Liver (tissue), 3 donors: ENCODE measurements at regions not wholly inside any gene's neighbourhood (a gene's known extent, or its start where the extent isn't known, plus 50 kb on each side); places are given as distances from the start of the nearest gene placed in this dataset.

Experiments used
- EGR1 ChIP-seq, 2 donors: IDR thresholded peaks; 2 replicates each; pipeline ENCODE4 v1.6.1; 2016 to 2018; ENCODE audit warnings: antibody characterized with exemption in 2 of 2, low read depth in 2 of 2
- FOXA1 ChIP-seq: IDR thresholded peaks from 2 replicates; pipeline ENCODE4 v1.6.1; 2016; ENCODE audit warnings: antibody characterized with exemption
- GABPA ChIP-seq, 2 donors: IDR thresholded peaks in 1 of 2; conservative IDR thresholded peaks in 1 of 2; 2 replicates each; pipeline ENCODE4 v1.6.1; 2016; ENCODE audit warnings: antibody characterized with exemption in 2 of 2, mild to moderate bottlenecking in 1 of 2, moderate library complexity in 1 of 2
- HNF4A ChIP-seq, 2 donors: conservative IDR thresholded peaks; 2 replicates each; pipeline ENCODE4 v1.6.1; 2016; ENCODE audit warnings: antibody characterized with exemption in 2 of 2, mild to moderate bottlenecking in 2 of 2
- HNF4G ChIP-seq: IDR thresholded peaks from 2 replicates; pipeline ENCODE4 v1.6.1; 2016; ENCODE audit warnings: antibody characterized with exemption
- JUND ChIP-seq, 2 donors: IDR thresholded peaks; 2 replicates each; pipeline ENCODE4 v1.6.1; 2016; ENCODE audit warnings: antibody characterized with exemption in 2 of 2
- NR2F2 ChIP-seq: IDR thresholded peaks from 2 replicates; pipeline ENCODE4 v1.6.1; 2016; ENCODE audit warnings: antibody characterized with exemption
- RAD21 ChIP-seq, 2 donors: IDR thresholded peaks; 2 replicates each; pipeline ENCODE4 v1.6.1; 2016; ENCODE audit warnings: antibody characterized with exemption in 2 of 2, mild to moderate bottlenecking in 2 of 2
- REST ChIP-seq: IDR thresholded peaks from 2 replicates; pipeline ENCODE4 v1.6.1; 2016; ENCODE audit warnings: antibody characterized with exemption, mild to moderate bottlenecking
- TAF1 ChIP-seq: conservative IDR thresholded peaks from 2 replicates; pipeline ENCODE4 v1.6.1; 2016; ENCODE audit warnings: antibody characterized with exemption, mild to moderate bottlenecking
- YY1 ChIP-seq: IDR thresholded peaks from 2 replicates; pipeline ENCODE4 v1.6.1; 2016; ENCODE audit warnings: antibody characterized with exemption, mild to moderate bottlenecking
- TF ChIP-seq, protein P1 (sequence below): fragments of 150-350 bp; IDR thresholded peaks from 2 replicates; pipeline ENCODE4 v1.5.1; 2017; ENCODE audit warnings: improper control_type of control experiment, low read depth, low read length; ENCODE audit not compliant: missing input control
- donor health status: healthy.
- donor health status: healthy.

- TF ChIP-seq TAF1, result no peak
- TF ChIP-seq, protein P1, sequence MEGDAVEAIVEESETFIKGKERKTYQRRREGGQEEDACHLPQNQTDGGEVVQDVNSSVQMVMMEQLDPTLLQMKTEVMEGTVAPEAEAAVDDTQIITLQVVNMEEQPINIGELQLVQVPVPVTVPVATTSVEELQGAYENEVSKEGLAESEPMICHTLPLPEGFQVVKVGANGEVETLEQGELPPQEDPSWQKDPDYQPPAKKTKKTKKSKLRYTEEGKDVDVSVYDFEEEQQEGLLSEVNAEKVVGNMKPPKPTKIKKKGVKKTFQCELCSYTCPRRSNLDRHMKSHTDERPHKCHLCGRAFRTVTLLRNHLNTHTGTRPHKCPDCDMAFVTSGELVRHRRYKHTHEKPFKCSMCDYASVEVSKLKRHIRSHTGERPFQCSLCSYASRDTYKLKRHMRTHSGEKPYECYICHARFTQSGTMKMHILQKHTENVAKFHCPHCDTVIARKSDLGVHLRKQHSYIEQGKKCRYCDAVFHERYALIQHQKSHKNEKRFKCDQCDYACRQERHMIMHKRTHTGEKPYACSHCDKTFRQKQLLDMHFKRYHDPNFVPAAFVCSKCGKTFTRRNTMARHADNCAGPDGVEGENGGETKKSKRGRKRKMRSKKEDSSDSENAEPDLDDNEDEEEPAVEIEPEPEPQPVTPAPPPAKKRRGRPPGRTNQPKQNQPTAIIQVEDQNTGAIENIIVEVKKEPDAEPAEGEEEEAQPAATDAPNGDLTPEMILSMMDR, result no peak
- TF ChIP-seq REST, result no peak
- no peak for TF ChIP-seq FOXA1
- TF ChIP-seq EGR1 (IDR thresholded peaks at IDR 0.05; ENCODE audit: low read depth in 2 of 2), result no peak
- no peak for TF ChIP-seq HNF4G
- no peak for TF ChIP-seq YY1
- no peak for TF ChIP-seq GABPA (IDR thresholded peaks at IDR 0.05 in 1 of 2, conservative IDR thresholded peaks at IDR 0.05 in 1 of 2)
- TF ChIP-seq RAD21 (IDR thresholded peaks at IDR 0.05), result no peak
- no peak for TF ChIP-seq HNF4A (conservative IDR thresholded peaks at IDR 0.05)
- no peak for TF ChIP-seq JUND (IDR thresholded peaks at IDR 0.05)
- TF ChIP-seq NR2F2, result no peak
Measured at GRCh38 chr2:188684795-188685194, 289.4 kb upstream of the COL3A1 start.
